ENCODE measurements at regions not wholly inside any gene's neighbourhood (a gene's known extent, or its start where the extent isn't known, plus 50 kb on each side); places are given as distances from the start of the nearest gene placed in this dataset.

GRCh38 chr2:106963893-106964292, 77.9 kb upstream of the ST6GAL2 start:
- DNase-seq (ENCODE audit: low spot score) (no peak), ATAC-seq (no peak)
- Histone ChIP-seq H3K36me3 (ENCODE audit: insufficient read depth) (no peaks in the 10 kb centered on the region), H3K27me3 (ENCODE audit: insufficient read depth) (no peaks in the 10 kb centered on the region), H3K4me2 (no peak overlapping the region), H2AFZ (no peak overlapping the region), H3K79me2 (replicated peaks; ENCODE audit: insufficient read depth) (no peaks in the 10 kb centered on the region), H3K9me2 (ENCODE audit: insufficient read depth) (peaks cover 10% of the 10 kb centered on the region), H3K4me3 (no peak overlapping the region), H3K4me1 (ENCODE audit: insufficient read depth) (0 out of 2 replicates have a peak, but pooled peaks cover 6% of the 10 kb centered on the region), H3K27ac (ENCODE audit: low read depth) (no peak overlapping the region), H4K20me1 (replicated peaks; ENCODE audit: insufficient read depth) (no peaks in the 10 kb centered on the region), H3F3A (replicated peaks; ENCODE audit: low read depth) (no peaks in the 10 kb centered on the region)
- no peak overlapping the region for H3K27ac Mint-ChIP-seq
- no peaks in the 10 kb centered on the region for H3K36me3 Mint-ChIP-seq (ENCODE audit: low read depth)
- H3K9me3 Mint-ChIP-seq: no peaks in the 10 kb centered on the region
- H3K4me3 Mint-ChIP-seq: no peak overlapping the region
- peaks cover 2% of the 10 kb centered on the region for H3K27me3 Mint-ChIP-seq (ENCODE audit: insufficient read depth, low read depth, poor library complexity)
- peaks cover 8% of the 10 kb centered on the region for H3K4me1 Mint-ChIP-seq
- TF ChIP-seq ZNF114 (CRISPR knock-in tag; IDR thresholded peaks at IDR 0.05): no peak
- TF ChIP-seq ZNF331 (CRISPR knock-in tag; IDR thresholded peaks at IDR 0.05; ENCODE audit: low read depth): no peak
- no peak for TF ChIP-seq POLR2AphosphoS5 (IDR thresholded peaks at IDR 0.05; ENCODE audit: low read depth)
- no peak for TF ChIP-seq EZH2 (IDR thresholded peaks at IDR 0.05; ENCODE audit: low read depth, unreplicated experiment)
- TF ChIP-seq JUNB (IDR thresholded peaks at IDR 0.05; ENCODE audit: unreplicated experiment): no peak
- TF ChIP-seq CREB1 (CRISPR knock-in tag; IDR thresholded peaks at IDR 0.05; ENCODE audit: low read depth): no peak
- TF ChIP-seq REST (IDR thresholded peaks at IDR 0.05; ENCODE audit: unreplicated experiment): no peak
- TF ChIP-seq STAT1 (IDR thresholded peaks at IDR 0.05; ENCODE audit: unreplicated experiment): no peak
- no peak for TF ChIP-seq EZH2phosphoT487 (IDR thresholded peaks at IDR 0.05; ENCODE audit: unreplicated experiment)

GRCh38 chr2:106965611-106966010, 79.6 kb upstream of the ST6GAL2 start:
- Mint-ChIP-seq H3K4me1 (peaks cover 8% of the 10 kb centered on the region), H3K27me3 (ENCODE audit: insufficient read depth, low read depth, poor library complexity) (peaks cover 2% of the 10 kb centered on the region), H3K9me3 (no peaks in the 10 kb centered on the region), H3K36me3 (ENCODE audit: low read depth) (no peaks in the 10 kb centered on the region), H3K4me3 (no peak overlapping the region), H3K27ac (no peak overlapping the region)
- Histone ChIP-seq H3F3A (replicated peaks; ENCODE audit: low read depth) (no peaks in the 10 kb centered on the region), H4K20me1 (replicated peaks; ENCODE audit: insufficient read depth) (no peaks in the 10 kb centered on the region), H3K36me3 (ENCODE audit: insufficient read depth) (no peaks in the 10 kb centered on the region), H2AFZ (peak overlapping the region; percentile 60; the same call in 1 of the 2 replicates), H3K4me1 (ENCODE audit: insufficient read depth) (0 out of 2 replicates have a peak, but pooled peaks cover 6% of the 10 kb centered on the region), H3K4me3 (no peak overlapping the region), H3K27me3 (ENCODE audit: insufficient read depth) (no peaks in the 10 kb centered on the region), H3K9me2 (ENCODE audit: insufficient read depth) (peaks cover 10% of the 10 kb centered on the region), H3K27ac (ENCODE audit: low read depth) (no peak overlapping the region), H3K79me2 (replicated peaks; ENCODE audit: insufficient read depth) (no peaks in the 10 kb centered on the region), H3K4me2 (no peak overlapping the region)
- ATAC-seq (no peak), DNase-seq (ENCODE audit: low spot score) (no peak)
- TF ChIP-seq ZNF331 (CRISPR knock-in tag; IDR thresholded peaks at IDR 0.05; ENCODE audit: low read depth): no peak
- TF ChIP-seq REST (IDR thresholded peaks at IDR 0.05; ENCODE audit: unreplicated experiment): no peak
- TF ChIP-seq ETS1 (IDR thresholded peaks at IDR 0.05): no peak
- TF ChIP-seq ZNF114 (CRISPR knock-in tag; IDR thresholded peaks at IDR 0.05): no peak
- no peak for TF ChIP-seq POLR2AphosphoS5 (IDR thresholded peaks at IDR 0.05; ENCODE audit: low read depth)
- TF ChIP-seq CTCF (conservative IDR thresholded peaks at IDR 0.05; ENCODE audit: low read depth in 2 of 2): no peak
- no peak for TF ChIP-seq NANOG (IDR thresholded peaks at IDR 0.05; ENCODE audit: borderline replicate concordance)
- no peak for TF ChIP-seq EZH2 (IDR thresholded peaks at IDR 0.05; ENCODE audit: low read depth, unreplicated experiment)
